ENCODE measurements at regions not wholly inside any gene's neighbourhood (a gene's known extent, or its start where the extent isn't known, plus 50 kb on each side); places are given as distances from the start of the nearest gene placed in this dataset.

DNA sequence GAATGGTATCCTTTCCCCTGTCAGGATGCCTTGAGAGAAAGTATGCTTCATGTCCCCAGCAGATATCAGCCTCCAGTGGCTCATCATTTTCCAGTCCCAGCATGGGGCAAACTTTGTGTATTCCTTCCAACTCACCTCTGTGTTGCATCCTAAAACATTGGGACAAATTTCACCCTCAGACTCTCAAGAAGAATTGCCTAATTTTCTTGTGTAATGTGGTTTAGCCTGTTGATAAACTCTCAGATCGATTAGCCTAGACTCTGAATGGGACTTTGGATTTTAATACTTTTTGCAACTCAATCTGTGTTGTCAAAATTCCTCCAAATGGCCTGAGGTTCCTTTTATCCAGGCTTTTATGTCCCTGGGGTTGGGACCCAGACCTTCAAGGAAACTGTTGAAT, 805.3 kb downstream of the C4orf33 start:
- intact Hi-C loops (cut with DNase I; ENCODE audit: low total_unique reads): no loop called here
- TF ChIP-seq CTCF (IDR thresholded peaks at IDR 0.05): no peak
- DNase-seq (ENCODE audit: low spot score in 2 of 2): no peak
- Histone ChIP-seq H3K27ac (no peak overlapping the region), H3K4me1 (no peaks in the 10 kb centered on the region), H3K9me3 (no peaks in the 10 kb centered on the region), H3K36me3 (no peaks in the 10 kb centered on the region), H3K4me3 (no peak overlapping the region), H3K27me3 (no peaks in the 10 kb centered on the region)

DNA sequence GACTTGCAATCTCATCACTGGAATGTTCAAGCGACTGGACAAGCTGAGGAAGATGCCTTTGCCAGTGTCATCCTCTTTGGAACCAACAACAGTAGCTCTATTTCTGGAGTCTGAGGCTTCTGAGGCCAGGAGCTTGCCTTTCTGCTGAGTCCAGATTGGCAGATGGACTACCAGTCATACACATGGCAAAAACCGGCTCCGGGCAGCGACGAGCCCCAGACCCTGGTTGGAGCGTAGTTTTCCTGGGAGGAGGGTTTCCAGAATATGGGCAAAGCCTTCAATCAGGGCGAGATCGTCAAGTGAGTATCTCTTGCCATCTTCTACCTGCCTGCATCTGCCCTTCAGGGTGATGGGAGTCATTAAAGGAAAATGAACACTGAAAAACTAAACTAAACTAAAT, 807.9 kb downstream of the C4orf33 start:
- H3K4me1 ChIP-seq: no peaks in the 10 kb centered on the region
- DNase-seq (ENCODE audit: low spot score in 2 of 2): no peak
- no peak overlapping the region for H3K4me3 ChIP-seq
- no peaks in the 10 kb centered on the region for H3K36me3 ChIP-seq
- no peaks in the 10 kb centered on the region for H3K9me3 ChIP-seq
- H3K27me3 ChIP-seq: no peaks in the 10 kb centered on the region
- no peak overlapping the region for H3K27ac ChIP-seq
- intact Hi-C loops (cut with DNase I; ENCODE audit: low total_unique reads): no loop called here
- TF ChIP-seq POLR2AphosphoS5 (IDR thresholded peaks at IDR 0.05) (no peak), CTCF (IDR thresholded peaks at IDR 0.05) (no peak), POLR2A (IDR thresholded peaks at IDR 0.05) (no peak)

- intact Hi-C loops (cut with DNase I; ENCODE audit: low total_unique reads): no loop called here
- H3K27me3 ChIP-seq: no peaks in the 10 kb centered on the region
- no peak overlapping the region for H3K27ac ChIP-seq
- no peaks in the 10 kb centered on the region for H3K4me1 ChIP-seq
- H3K36me3 ChIP-seq: no peaks in the 10 kb centered on the region
- no peak overlapping the region for H3K4me3 ChIP-seq
- no peaks in the 10 kb centered on the region for H3K9me3 ChIP-seq
- TF ChIP-seq CTCF (IDR thresholded peaks at IDR 0.05) (no peak), POLR2A (IDR thresholded peaks at IDR 0.05) (no peak), POLR2AphosphoS5 (IDR thresholded peaks at IDR 0.05) (no peak)
- DNase-seq (ENCODE audit: low spot score in 2 of 2): no peak
Observed at GRCh38 chr4:129905256-129905655, 809.3 kb downstream of the C4orf33 start.

- TF ChIP-seq POLR2AphosphoS5 (IDR thresholded peaks at IDR 0.05) (no peak), CTCF (IDR thresholded peaks at IDR 0.05) (no peak), POLR2A (IDR thresholded peaks at IDR 0.05) (no peak)
- DNase-seq (ENCODE audit: low spot score in 2 of 2): no peak
- Histone ChIP-seq H3K27me3 (no peaks in the 10 kb centered on the region), H3K4me1 (no peaks in the 10 kb centered on the region), H3K9me3 (no peaks in the 10 kb centered on the region), H3K36me3 (no peaks in the 10 kb centered on the region), H3K4me3 (no peak overlapping the region), H3K27ac (no peak overlapping the region)
- intact Hi-C loops (cut with DNase I; ENCODE audit: low total_unique reads): no loop called here
Observed at GRCh38 chr4:129908117-129908516, 812.2 kb downstream of the C4orf33 start.

- H3K4me1 ChIP-seq: no peaks in the 10 kb centered on the region
- DNase-seq (ENCODE audit: low spot score in 2 of 2): no peak
- H3K27me3 ChIP-seq: no peaks in the 10 kb centered on the region
- H3K4me3 ChIP-seq: no peak overlapping the region
- intact Hi-C loops (cut with DNase I; ENCODE audit: low total_unique reads): loop anchor here (5.0 kb wide), 1 partner anchor 420 kb away; no protein-coding TSS in a partner anchor
- no peaks in the 10 kb centered on the region for H3K9me3 ChIP-seq
- H3K36me3 ChIP-seq: no peaks in the 10 kb centered on the region
- H3K27ac ChIP-seq: no peak overlapping the region
- TF ChIP-seq CTCF (IDR thresholded peaks at IDR 0.05) (no peak), POLR2AphosphoS5 (IDR thresholded peaks at IDR 0.05) (no peak), POLR2A (IDR thresholded peaks at IDR 0.05) (no peak)
Observed at GRCh38 chr4:129916991-129917390, 821.0 kb downstream of the C4orf33 start.
